ENCODE measurements at regions not wholly inside any gene's neighbourhood (a gene's known extent, or its start where the extent isn't known, plus 50 kb on each side); places are given as distances from the start of the nearest gene placed in this dataset.

DNA sequence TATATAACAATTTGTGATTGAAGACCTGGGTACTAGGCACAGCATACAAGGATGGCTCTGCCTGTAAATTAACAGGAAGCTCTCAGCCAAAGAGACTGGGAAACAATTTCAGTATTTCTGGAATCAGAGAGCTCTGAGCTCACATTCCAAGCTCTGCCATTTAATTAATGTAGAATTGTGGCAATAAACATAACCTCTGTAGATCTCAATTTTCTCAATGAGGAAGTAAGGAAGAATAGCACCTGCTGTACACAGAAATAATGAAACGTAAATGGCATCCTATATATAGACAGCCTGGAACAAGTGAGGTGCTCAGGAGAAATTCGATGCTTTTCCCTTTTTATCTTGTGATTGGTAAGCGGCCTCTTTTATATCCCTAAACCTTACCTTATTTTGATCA, 538.5 kb upstream of the JAG1 start:
- DNase-seq (ENCODE audit: low spot score), result no peak

DNA sequence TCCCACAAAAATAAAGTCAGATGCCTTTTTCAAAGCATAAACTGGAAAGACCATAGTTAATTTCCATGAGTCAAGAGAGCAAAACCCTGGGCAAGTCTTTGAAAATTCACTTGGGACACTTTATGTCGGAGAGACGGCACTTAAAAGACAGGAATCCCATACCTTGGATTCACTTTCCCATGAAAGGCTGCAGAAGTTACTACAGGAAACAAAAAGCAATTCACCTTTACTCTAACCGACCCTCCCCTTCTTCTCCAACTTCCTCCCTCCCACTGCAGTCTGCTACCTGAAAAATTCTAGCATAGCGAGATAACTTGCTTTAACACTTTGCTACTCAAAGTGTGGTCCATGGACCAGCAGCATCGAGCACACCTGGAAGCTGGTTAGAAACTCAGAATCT, 539.1 kb upstream of the JAG1 start:
- no peak for DNase-seq (ENCODE audit: low spot score)

DNA sequence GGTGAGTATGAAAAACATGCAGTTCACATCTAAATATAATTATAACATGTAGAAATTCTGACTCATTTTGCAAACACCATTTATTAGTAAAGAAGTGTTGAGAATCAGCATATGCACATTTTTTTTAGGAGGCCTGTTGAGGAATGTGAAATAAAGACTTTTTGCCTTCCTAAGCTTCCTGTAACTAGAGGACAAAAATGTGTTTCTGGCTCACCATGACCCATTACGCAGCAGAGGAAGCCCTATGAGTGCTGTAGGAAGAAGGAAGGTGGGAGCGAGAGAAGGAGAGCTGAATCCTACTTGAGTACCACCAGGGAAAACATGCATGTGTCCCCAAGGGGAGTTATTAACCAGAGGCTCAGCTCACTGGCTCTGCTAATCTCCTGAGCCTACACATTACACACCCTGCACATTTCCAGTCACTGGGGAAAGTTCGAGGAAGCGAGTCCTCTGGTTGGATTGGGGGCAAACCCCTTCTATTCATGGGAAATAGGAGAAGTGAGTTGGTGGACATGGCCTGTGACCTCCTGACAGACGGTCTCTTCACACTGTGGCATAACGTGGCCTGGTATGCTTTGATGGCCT, 540.5 kb upstream of the JAG1 start:
- no peak for DNase-seq (ENCODE audit: low spot score)

DNA sequence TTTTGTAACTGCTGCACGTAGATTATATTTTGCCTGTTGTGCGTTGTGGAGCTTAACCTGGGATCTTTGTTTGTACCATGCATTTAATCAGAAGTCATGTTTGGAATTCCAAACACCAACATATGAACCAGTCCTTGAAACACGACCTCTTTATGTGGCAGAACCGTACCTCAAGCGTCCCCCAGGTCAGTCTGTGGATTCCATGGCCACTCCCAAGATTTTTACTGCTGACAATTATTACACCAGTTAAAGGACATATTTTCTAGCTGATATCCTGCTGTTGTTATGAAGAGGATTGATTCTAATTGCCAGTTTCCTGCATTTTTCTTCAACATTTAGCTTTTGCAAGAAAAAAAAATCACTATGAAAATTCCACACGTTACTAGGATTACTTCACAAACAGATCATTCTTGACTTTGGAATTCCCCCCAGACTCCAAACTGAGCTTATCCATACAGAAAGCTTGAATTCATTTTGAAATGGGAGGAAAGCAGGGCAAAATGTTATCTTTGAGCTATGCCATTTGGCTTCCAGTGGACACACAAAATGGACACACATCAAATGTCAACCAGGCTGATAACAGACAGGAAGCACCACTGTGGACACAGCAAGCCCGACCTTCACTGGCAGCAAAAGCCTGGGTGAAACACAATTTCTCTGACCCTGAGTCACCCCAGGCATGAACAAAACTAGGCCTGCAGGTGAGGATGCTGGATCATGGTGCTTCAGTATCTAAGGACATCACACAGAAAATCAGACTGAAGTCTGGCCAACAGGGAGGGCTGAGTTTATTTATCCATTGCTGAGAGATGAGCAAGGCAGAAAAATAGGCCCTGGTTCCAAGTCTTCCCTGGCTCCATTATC, 542.9 kb upstream of the JAG1 start:
- DNase-seq (ENCODE audit: low spot score), result peak; percentile 41

DNA sequence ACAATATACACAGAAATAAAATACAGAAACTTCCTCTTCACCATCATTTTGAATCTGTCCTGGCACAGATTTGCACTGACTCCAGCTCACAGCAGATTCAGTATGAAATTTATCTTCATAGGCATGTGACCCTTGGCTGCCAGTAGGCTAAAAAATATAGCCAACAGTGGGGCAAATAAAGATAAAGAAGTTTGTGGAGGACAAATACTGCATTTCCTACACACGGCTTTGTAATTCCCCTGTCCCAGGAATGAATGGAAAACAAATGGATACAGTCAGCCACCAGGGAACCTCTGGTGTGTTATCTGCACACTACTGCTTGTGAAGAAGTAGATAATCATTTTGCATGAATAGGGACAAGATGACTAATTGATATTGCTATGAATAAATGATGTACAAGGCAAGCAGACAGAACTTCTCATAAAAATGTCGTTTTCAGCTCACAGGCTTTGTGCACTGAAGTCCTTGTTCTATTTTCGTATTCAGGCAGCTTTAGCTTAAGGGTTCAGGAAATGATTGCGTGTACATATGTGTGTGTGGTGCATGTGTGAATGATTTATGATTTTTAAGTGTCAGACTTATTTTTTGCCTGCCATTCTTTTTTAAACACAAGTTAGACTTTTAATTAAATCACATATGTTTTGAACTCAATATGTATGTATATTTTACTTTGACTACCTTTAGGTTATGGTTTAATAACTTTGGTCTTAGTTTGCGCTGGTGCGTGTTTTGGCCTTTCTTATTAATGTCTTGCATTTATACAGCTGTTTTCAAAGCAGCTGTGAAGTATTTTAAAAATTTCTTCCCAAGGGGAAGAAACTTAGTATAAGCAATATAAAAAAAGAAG, 543.8 kb upstream of the JAG1 start:
- no peak for DNase-seq (ENCODE audit: low spot score)

DNA sequence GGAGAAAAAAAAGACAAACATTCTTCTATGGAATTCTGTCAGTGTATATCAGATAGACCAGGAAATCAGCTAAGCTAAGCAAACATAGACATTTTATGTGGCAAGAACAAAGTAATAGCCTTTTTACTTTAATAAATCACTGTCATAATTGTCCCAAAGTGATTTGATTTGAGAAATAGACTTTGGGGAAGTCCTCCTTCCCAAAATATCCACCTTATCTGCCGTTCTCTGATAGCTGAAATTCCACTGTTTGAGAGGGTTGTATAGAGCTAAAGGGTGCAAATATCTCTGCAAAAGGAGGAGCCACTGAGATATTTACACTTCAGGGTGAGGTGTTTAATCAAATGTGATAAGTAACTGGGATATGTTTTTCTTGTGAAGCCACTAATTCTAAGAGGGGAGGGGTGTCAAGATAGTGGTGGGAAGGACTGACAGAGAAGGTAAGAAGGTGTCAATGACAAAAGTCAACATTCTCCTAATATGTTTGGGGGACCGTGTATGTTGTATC, 544.4 kb upstream of the JAG1 start:
- DNase-seq (ENCODE audit: low spot score), result no peak

- DNase-seq (ENCODE audit: low spot score), result no peak
Measured at GRCh38 chr20:11219192-11219591, 545.4 kb upstream of the JAG1 start.

DNA sequence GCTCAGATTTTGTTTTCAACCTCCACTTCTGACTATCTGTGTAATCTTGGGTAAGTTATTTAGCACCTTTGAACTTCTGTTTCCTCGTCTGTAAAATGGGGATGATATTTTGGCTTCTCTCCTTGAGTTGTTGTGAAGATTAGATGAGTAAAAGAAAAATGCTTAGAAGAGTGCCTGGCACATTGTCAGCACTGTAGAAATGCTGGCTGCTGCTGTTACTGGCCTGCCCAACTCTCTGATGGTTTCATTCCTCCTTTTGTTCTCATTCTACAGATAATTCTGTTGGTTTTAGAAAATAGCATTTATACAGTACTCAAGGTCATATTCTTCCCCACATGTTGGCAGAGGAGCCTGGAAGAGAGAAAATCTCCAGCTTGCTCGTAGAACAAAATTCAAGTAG, 547.2 kb upstream of the JAG1 start:
- DNase-seq (ENCODE audit: low spot score), result no peak

- DNase-seq (ENCODE audit: low spot score), result no peak
Measured at GRCh38 chr20:11222243-11222642, 548.4 kb upstream of the JAG1 start.

DNA sequence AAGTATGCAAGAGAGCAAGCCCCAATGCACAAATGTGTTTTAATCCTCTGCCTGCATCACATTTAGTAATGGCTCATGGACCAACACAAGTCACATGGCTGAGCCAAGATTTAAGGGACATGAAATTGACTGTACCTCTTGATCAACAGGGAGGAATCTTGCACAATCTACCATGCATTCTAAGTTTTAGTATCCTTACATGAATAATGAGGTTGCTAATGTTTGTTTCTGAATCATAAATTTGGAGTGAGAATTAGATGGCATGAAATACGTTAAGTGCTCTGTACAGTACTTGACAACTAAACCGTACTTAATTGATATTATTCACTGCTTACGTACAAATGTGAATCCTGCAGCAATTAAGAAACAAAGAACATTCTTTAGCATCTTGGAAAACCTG, 553.8 kb upstream of the JAG1 start:
- DNase-seq (ENCODE audit: low spot score), result no peak

DNA sequence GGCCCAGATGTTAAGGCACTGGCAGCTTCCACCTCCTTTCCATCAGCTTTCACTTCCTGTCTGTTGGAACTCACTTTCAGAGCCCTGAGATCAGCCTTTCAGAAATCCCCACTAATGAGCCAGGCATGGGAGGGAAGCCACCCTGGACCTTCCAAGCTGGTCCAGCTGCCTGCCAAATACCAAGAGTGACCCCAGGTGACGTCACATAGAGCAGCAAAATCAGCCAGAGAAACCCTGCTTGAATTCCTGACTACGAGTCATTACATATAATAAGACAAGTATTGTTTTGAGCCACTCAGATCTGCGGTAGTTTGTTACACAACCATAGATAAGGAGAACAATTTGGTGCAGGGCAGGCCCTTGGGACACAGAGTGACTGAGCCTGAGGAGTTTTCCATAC, 556.0 kb upstream of the JAG1 start:
- DNase-seq (ENCODE audit: low spot score), result peak; percentile 91

GRCh38 chr20:11230999-11231398, 557.2 kb upstream of the JAG1 start:
- DNase-seq (ENCODE audit: low spot score), result no peak

DNA sequence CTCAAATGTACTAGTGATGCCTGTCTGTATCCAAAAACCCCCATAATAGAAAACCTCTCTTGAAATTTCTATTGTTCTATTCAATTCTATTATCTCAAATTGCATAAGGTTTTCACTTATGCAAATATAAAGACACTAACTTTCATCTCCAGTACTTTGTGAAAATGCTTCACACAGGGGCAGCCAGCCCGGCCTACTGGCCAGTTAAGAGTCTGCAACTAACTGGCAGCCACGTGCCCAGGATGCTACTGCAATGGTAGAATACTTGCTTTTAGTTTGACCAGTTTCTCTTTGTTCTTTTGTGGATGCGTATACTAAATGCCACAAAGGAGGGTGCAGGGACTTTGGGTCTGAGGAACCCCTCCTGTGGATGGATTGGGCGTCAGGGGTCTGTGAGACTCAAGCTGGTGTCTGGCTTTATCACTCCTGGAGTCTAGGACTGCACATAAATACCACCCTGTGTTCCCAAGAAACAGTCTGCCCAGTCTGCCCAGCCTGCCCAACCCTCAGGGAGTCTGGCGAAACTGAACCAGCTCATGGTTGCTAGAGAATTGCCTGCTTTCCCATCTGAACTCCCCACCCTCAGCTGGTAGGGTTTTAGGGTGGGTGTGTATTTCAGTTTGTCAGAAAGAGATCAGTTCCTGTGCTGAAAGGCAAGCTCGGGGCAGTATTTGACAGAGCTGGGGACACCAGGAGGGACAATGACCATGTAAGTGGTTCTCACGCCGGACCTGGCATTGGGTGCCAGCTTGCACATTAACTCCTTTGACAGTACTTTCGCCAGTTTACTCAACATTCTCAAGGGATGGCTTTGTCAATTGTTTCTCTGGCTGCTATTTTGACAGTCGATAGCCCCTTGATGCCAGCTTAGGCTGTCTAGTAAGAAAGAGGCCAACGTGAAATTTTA, 558.2 kb upstream of the JAG1 start:
- DNase-seq (ENCODE audit: low spot score), result no peak

- no peak for DNase-seq (ENCODE audit: low spot score)
Measured at GRCh38 chr20:11232896-11233295, 559.1 kb upstream of the JAG1 start.

GRCh38 chr20:11234181-11234580, 560.4 kb upstream of the JAG1 start:
- no peak for DNase-seq (ENCODE audit: low spot score)

DNA sequence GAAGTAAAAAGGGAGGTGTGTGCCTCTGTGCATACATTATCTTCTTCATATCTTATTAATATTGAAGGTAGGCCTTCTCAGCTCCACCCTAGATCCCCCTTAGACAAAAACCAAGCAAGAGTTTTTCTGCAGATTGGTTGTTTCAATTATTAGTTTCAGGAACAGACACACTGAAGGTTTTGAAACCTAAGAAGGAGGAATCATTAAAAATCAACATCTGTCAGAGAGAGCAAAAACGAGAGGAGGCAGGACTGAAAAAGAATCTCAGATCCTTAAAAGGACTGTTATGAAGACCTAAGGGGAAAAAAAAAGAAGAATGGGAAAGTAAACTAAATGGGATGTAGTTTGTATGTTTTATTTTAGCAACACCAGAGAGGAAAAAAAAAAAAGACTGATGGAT, 560.8 kb upstream of the JAG1 start:
- no peak for DNase-seq (ENCODE audit: low spot score)

DNA sequence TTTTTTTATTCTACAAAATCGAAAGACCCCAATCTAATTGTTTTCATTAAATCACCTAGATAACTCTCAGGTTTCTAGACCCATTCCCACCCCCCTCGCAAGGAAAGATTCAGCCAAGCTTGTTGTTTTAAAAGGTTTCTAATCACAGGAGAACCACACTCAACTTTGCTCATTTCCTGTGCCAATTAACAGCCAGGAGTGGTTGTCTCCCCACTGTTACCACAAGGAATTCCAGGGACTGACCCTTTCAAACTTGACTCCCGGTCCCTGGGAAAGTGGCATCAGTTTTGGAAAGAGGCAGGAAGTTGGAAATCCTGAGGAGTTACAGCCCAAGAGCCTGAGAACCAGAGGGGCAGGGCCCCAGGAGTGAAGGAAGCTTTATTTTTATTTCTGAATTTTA, 561.3 kb upstream of the JAG1 start:
- DNase-seq (ENCODE audit: low spot score), result peak; percentile 39

GRCh38 chr20:11242320-11242719, 568.5 kb upstream of the JAG1 start:
- no peak for DNase-seq (ENCODE audit: low spot score)

DNA sequence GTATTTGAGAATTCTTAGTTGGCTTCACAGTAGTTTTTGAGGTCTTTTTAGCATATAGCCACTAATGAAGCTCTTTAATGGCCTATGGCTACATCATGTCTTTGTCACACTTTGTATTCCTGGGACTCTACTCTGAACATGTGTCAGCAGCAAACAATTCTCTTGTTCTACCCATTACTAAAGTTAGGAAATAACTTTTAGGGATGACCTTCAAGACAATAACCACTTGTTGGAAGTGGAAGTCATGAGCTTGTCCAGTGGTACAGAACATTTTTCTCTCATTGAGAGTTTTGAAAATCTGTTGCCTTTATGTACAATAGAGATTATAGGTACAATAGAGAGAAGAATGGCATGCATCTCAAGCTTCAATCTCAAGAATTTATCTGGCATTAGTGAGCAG, 571.6 kb upstream of the JAG1 start:
- no peak for DNase-seq (ENCODE audit: low spot score)

- no peak for DNase-seq (ENCODE audit: low spot score)
Measured at GRCh38 chr20:11246251-11246775, 572.5 kb upstream of the JAG1 start.

Data from AG08395 (cell line).